ENCODE measurements at regions not wholly inside any gene's neighbourhood (a gene's known extent, or its start where the extent isn't known, plus 50 kb on each side); places are given as distances from the start of the nearest gene placed in this dataset.

DNA sequence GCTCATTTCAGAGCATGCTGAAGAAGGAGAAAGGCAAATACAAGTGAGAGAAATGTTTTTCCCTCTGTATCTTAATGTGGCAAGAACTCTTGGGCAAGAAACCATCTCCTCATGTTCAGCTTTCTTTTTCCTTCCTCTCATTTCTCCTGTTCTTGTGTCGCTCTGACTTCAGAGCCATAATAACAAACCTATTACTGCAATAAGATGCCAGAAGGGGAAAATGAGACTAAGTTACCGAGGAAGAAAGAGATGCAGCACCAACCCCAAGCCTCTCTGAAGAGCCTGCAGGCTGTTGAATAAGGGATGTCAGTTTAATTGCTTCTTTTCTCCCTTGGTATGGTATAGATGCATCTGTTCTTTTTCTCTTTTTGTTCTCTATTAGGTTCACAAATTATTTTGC, 170.1 kb upstream of the GLRA1 start (continued):
- TF ChIP-seq, protein P1, sequence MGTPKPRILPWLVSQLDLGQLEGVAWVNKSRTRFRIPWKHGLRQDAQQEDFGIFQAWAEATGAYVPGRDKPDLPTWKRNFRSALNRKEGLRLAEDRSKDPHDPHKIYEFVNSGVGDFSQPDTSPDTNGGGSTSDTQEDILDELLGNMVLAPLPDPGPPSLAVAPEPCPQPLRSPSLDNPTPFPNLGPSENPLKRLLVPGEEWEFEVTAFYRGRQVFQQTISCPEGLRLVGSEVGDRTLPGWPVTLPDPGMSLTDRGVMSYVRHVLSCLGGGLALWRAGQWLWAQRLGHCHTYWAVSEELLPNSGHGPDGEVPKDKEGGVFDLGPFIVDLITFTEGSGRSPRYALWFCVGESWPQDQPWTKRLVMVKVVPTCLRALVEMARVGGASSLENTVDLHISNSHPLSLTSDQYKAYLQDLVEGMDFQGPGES (IDR thresholded peaks at IDR 0.05): no peak
- no peak for TF ChIP-seq EGR1 (IDR thresholded peaks at IDR 0.05; ENCODE audit: borderline replicate concordance in 1 of 2, low read depth in 2 of 2, low read length in 2 of 2)

DNA sequence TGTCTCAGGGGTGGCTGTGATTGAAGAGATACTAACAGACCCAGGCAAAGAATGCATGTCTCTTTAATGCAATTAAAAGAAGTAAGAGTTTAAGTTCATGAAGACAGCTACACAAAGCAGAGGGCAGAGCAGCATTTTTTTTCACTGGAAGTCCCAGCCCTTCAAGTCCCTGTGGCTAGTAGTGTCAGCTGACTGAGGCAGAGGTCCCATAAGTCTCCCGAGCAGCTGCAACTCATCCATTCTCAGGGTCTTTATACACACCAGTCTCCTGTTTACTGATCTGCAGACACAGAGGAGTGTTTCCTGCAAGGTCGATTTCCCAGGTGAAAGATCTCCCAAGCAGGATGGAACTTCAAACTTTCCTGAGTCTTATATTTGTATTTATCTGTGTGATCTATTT, 169.4 kb upstream of the GLRA1 start:
- Histone ChIP-seq H3K4me3 (no peak overlapping the region), H3K27ac (ENCODE audit: control insufficient read depth, insufficient read depth) (no peak overlapping the region), H4K20me1 (ENCODE audit: control insufficient read depth, insufficient read depth) (no peaks in the 10 kb centered on the region), H3K27me3 (replicated peaks in 1 of 2; ENCODE audit: control insufficient read depth in 2 of 2, insufficient read depth in 2 of 2, low read length in 1 of 2) (no peaks in the 10 kb centered on the region; a peak in 1 of 4 replicates), H3K79me2 (ENCODE audit: control insufficient read depth, insufficient read depth, low read length) (no peaks in the 10 kb centered on the region), H3K4me1 (ENCODE audit: control insufficient read depth, insufficient read depth, low read length) (no peaks in the 10 kb centered on the region), H3K36me3 (ENCODE audit: control insufficient read depth in 2 of 2, insufficient read depth in 2 of 2, low read length in 1 of 2) (no peaks in the 10 kb centered on the region), H3K4me2 (ENCODE audit: control insufficient read depth, insufficient read depth) (no peak overlapping the region), H2AFZ (ENCODE audit: control insufficient read depth, low read depth, low read length) (no peak overlapping the region), H3K9ac (ENCODE audit: control insufficient read depth, insufficient read depth, low read length) (no peak overlapping the region), H3K9me3 (replicated peaks; ENCODE audit: control insufficient read depth, insufficient read depth, low read length) (no peaks in the 10 kb centered on the region)
- ChIA-PET CTCF (no interaction called here), POLR2A (interaction anchor here (0.7 kb wide), 1 partner anchor 40 kb away, joined by 3 read pairs; no protein-coding TSS in a partner anchor), SMC1A (ENCODE audit: uncharacterized antibody, unreplicated experiment) (interaction anchor here (0.9 kb wide), 1 partner anchor 10 kb away, joined by 3 read pairs; no protein-coding TSS in a partner anchor), RAD21 (ENCODE audit: unreplicated experiment) (no interaction called here)
- TF ChIP-seq HDAC2 (IDR thresholded peaks at IDR 0.05): no peak
- no peak for TF ChIP-seq FOS (IDR thresholded peaks at IDR 0.05; ENCODE audit: borderline replicate concordance, extremely low read depth, insufficient read length)
- TF ChIP-seq, protein P2, sequence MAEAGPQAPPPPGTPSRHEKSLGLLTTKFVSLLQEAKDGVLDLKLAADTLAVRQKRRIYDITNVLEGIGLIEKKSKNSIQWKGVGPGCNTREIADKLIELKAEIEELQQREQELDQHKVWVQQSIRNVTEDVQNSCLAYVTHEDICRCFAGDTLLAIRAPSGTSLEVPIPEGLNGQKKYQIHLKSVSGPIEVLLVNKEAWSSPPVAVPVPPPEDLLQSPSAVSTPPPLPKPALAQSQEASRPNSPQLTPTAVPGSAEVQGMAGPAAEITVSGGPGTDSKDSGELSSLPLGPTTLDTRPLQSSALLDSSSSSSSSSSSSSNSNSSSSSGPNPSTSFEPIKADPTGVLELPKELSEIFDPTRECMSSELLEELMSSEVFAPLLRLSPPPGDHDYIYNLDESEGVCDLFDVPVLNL (IDR thresholded peaks at IDR 0.05; ENCODE audit: low read depth, low read length): no peak
- TF ChIP-seq BCL11A (IDR thresholded peaks at IDR 0.05; ENCODE audit: low read depth, low read length): no peak
- TF ChIP-seq, protein P3, sequence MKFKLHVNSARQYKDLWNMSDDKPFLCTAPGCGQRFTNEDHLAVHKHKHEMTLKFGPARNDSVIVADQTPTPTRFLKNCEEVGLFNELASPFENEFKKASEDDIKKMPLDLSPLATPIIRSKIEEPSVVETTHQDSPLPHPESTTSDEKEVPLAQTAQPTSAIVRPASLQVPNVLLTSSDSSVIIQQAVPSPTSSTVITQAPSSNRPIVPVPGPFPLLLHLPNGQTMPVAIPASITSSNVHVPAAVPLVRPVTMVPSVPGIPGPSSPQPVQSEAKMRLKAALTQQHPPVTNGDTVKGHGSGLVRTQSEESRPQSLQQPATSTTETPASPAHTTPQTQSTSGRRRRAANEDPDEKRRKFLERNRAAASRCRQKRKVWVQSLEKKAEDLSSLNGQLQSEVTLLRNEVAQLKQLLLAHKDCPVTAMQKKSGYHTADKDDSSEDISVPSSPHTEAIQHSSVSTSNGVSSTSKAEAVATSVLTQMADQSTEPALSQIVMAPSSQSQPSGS (IDR thresholded peaks at IDR 0.05; ENCODE audit: low read length): no peak
- TF ChIP-seq KDM1A (IDR thresholded peaks at IDR 0.05; ENCODE audit: borderline replicate concordance): no peak
- TF ChIP-seq RBBP5 (conservative IDR thresholded peaks at IDR 0.05): no peak
- TF ChIP-seq, protein P4, sequence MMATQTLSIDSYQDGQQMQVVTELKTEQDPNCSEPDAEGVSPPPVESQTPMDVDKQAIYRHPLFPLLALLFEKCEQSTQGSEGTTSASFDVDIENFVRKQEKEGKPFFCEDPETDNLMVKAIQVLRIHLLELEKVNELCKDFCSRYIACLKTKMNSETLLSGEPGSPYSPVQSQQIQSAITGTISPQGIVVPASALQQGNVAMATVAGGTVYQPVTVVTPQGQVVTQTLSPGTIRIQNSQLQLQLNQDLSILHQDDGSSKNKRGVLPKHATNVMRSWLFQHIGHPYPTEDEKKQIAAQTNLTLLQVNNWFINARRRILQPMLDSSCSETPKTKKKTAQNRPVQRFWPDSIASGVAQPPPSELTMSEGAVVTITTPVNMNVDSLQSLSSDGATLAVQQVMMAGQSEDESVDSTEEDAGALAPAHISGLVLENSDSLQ (IDR thresholded peaks at IDR 0.05): no peak
- TF ChIP-seq, protein P5, sequence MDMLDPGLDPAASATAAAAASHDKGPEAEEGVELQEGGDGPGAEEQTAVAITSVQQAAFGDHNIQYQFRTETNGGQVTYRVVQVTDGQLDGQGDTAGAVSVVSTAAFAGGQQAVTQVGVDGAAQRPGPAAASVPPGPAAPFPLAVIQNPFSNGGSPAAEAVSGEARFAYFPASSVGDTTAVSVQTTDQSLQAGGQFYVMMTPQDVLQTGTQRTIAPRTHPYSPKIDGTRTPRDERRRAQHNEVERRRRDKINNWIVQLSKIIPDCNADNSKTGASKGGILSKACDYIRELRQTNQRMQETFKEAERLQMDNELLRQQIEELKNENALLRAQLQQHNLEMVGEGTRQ (IDR thresholded peaks at IDR 0.05; ENCODE audit: borderline replicate concordance, low read depth, low read length): no peak
- no peak for TF ChIP-seq MYB (IDR thresholded peaks at IDR 0.05; ENCODE audit: borderline replicate concordance, low read depth, low read length)
- no peak for TF ChIP-seq TARDBP (IDR thresholded peaks at IDR 0.05; ENCODE audit: borderline replicate concordance)
- TF ChIP-seq HDGF (IDR thresholded peaks at IDR 0.05): no peak
- TF ChIP-seq BMI1 (IDR thresholded peaks at IDR 0.05; ENCODE audit: borderline replicate concordance): no peak
- no peak for TF ChIP-seq POLR2AphosphoS2 (IDR thresholded peaks at IDR 0.05; ENCODE audit: low read depth, low read length)
- TF ChIP-seq, protein P1 (IDR thresholded peaks at IDR 0.05): no peak
- no peak for TF ChIP-seq RELA (IDR thresholded peaks at IDR 0.05; ENCODE audit: borderline replicate concordance, partially characterized antibody)
- TF ChIP-seq CHD1 (IDR thresholded peaks at IDR 0.05; ENCODE audit: low read depth, low read length): no peak
- WGBS (ENCODE audit: insufficient coverage, insufficient replicate concordance, low lambda C conversion rate, missing lambda C conversion rate): 18% methylated on average over 2 of the region's 2 CpGs
- ATAC-seq: no peak
- no TSS peak for BruUV-seq (replicated peaks)
- in situ Hi-C loops (cut with MboI) (no loop called here), intact Hi-C loops (cut with micrococcal nuclease; ENCODE audit: unreplicated experiment) (no loop called here)
- FAIRE-seq: no peak
- DNase-seq (ENCODE audit: low read depth, low spot score): no peak
